ENCODE measurements at regions not wholly inside any gene's neighbourhood (a gene's known extent, or its start where the extent isn't known, plus 50 kb on each side); places are given as distances from the start of the nearest gene placed in this dataset.

- TF ChIP-seq CTCF (IDR thresholded peaks at IDR 0.05; ENCODE audit: low read depth, low read length, missing control alignments) = no peak
- H3K4me3 ChIP-seq (ENCODE audit: low read depth, low read length) = no peak overlapping the region
- DNase-seq (ENCODE audit: low read depth) = no peak
Measured at GRCh38 chr3:87397211-87397610, 120.8 kb upstream of the POU1F1 start.

DNA sequence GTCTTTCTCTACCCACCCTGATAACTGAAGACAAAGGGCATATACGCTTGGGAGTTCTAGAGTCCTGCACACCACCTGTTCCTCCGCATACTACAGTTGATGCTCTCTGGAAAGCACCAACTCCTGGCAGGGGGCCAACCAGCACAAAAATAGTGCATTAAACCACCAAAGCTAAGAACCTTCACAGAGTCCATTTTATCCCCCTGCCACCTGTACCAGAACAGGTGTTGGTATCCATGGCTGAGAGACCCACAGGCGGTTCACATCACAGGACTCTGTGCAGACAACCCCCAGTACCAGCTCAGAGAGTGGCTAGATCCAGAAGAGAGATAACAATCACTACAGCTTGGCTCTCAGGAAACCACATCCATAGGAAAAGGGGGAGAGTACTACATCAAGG lies 114.4 kb upstream of the POU1F1 start:
- no peak for TF ChIP-seq CTCF (IDR thresholded peaks at IDR 0.05; ENCODE audit: low read depth, low read length, missing control alignments)
- no peak overlapping the region for H3K4me3 ChIP-seq (ENCODE audit: low read depth, low read length)
- DNase-seq (ENCODE audit: low read depth) = no peak

GRCh38 chr3:87390353-87390752 lies 114.0 kb upstream of the POU1F1 start:
- H3K4me3 ChIP-seq (ENCODE audit: low read depth, low read length) = no peak overlapping the region
- DNase-seq (ENCODE audit: low read depth) = no peak
- no peak for TF ChIP-seq CTCF (IDR thresholded peaks at IDR 0.05; ENCODE audit: low read depth, low read length, missing control alignments)

- H3K4me3 ChIP-seq (ENCODE audit: low read depth, low read length) = no peak overlapping the region
- no peak for TF ChIP-seq CTCF (IDR thresholded peaks at IDR 0.05; ENCODE audit: low read depth, low read length, missing control alignments)
- no peak for DNase-seq (ENCODE audit: low read depth)
Measured at GRCh38 chr3:87375231-87375682, 98.9 kb upstream of the POU1F1 start.

- H3K4me3 ChIP-seq (ENCODE audit: low read depth, low read length) = no peak overlapping the region
- no peak for DNase-seq (ENCODE audit: low read depth)
- no peak for TF ChIP-seq CTCF (IDR thresholded peaks at IDR 0.05; ENCODE audit: low read depth, low read length, missing control alignments)
Measured at GRCh38 chr3:87370007-87370406, 93.6 kb upstream of the POU1F1 start.

DNA sequence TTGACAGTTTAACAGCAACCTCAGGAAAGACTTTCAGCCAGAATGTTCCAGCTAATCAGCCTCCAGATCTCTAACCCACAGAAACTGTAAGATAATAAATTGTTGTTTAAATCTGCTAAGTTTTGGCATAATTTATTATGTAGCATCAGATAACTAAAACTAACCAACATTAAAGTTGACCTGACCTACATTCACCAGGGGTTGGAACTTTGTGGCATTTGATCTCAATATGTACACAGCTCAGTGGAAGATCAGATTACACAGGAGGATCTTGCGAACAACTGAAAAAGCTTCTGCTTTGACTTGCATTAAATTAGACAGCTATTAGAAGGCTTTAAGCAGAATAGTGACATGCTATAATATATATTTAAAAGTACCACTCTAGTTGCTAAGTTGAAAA lies 91.4 kb upstream of the POU1F1 start:
- no peak overlapping the region for H3K4me3 ChIP-seq (ENCODE audit: low read depth, low read length)
- TF ChIP-seq CTCF (IDR thresholded peaks at IDR 0.05; ENCODE audit: low read depth, low read length, missing control alignments) = no peak
- DNase-seq (ENCODE audit: low read depth) = no peak

GRCh38 chr3:87363721-87364120 lies 87.3 kb upstream of the POU1F1 start:
- no peak overlapping the region for H3K4me3 ChIP-seq (ENCODE audit: low read depth, low read length)
- no peak for DNase-seq (ENCODE audit: low read depth)
- no peak for TF ChIP-seq CTCF (IDR thresholded peaks at IDR 0.05; ENCODE audit: low read depth, low read length, missing control alignments)
